ENCODE measurements at regions not wholly inside any gene's neighbourhood (a gene's known extent, or its start where the extent isn't known, plus 50 kb on each side); places are given as distances from the start of the nearest gene placed in this dataset.
A peak's percentile ranks its signal among the peaks of the same experiment; 100 is the strongest.

- Histone ChIP-seq H3K27ac (ENCODE audit: low read depth, low read length, poor library complexity, severe bottlenecking) (peak overlapping the region; percentile 73), H3K9me3 (ENCODE audit: low read depth, low read length, poor library complexity, severe bottlenecking) (peaks cover 6% of the 10 kb centered on the region), H3K4me1 (ENCODE audit: insufficient read depth, low read length, poor library complexity, severe bottlenecking) (peaks cover 12% of the 10 kb centered on the region), H3K27me3 (replicated peaks; ENCODE audit: insufficient read depth, low read depth, low read length, poor library complexity) (no peaks in the 10 kb centered on the region), H3K4me3 (ENCODE audit: low read depth, low read length, poor library complexity, severe bottlenecking) (peak overlapping the region; percentile 13), H3K36me3 (ENCODE audit: insufficient read depth, low read length, poor library complexity, severe bottlenecking) (no peaks in the 10 kb centered on the region)
- TF ChIP-seq CTCF (conservative IDR thresholded peaks at IDR 0.05; ENCODE audit: low read depth, low read length) (no peak), EZH2 (IDR thresholded peaks at IDR 0.05; ENCODE audit: borderline replicate concordance, low read depth, low read length, poor library complexity, severe bottlenecking) (no peak)
- no TSS peak for BruUV-seq (replicated peaks)
- CTCF ChIA-PET: interaction anchor here (0.6 to 1.1 kb wide), 3 partner anchors 332 to 891 kb away, joined by 3 to 6 read pairs (median 5); no protein-coding TSS in a partner anchor
- POLR2A ChIA-PET (ENCODE audit: low non-redundant PET): no interaction called here
- peak; percentile 53 for DNase-seq (ENCODE audit: low spot score)
- intact Hi-C loops (cut with micrococcal nuclease; ENCODE audit: unreplicated experiment): loop anchor here (2.0 to 5.0 kb wide), 6 partner anchors 248 to 1731 kb away; no protein-coding TSS in a partner anchor
These were observed 81.7 kb upstream of the FAM98A start for GRCh38 chr2:33680644-33681363.

- H3K27me3 ChIP-seq (replicated peaks; ENCODE audit: insufficient read depth, low read depth, low read length, poor library complexity): no peaks in the 10 kb centered on the region
- peaks cover 21% of the 10 kb centered on the region for H3K4me1 ChIP-seq (ENCODE audit: insufficient read depth, low read length, poor library complexity, severe bottlenecking)
- no peak overlapping the region for H3K27ac ChIP-seq (ENCODE audit: low read depth, low read length, poor library complexity, severe bottlenecking)
- BruUV-seq (replicated peaks): no TSS peak
- no peak overlapping the region for H3K4me3 ChIP-seq (ENCODE audit: low read depth, low read length, poor library complexity, severe bottlenecking)
- CTCF ChIA-PET: no interaction called here
- no peak for TF ChIP-seq EZH2 (IDR thresholded peaks at IDR 0.05; ENCODE audit: borderline replicate concordance, low read depth, low read length, poor library complexity, severe bottlenecking)
- H3K9me3 ChIP-seq (ENCODE audit: low read depth, low read length, poor library complexity, severe bottlenecking): no peaks in the 10 kb centered on the region
- intact Hi-C loops (cut with micrococcal nuclease; ENCODE audit: unreplicated experiment): no loop called here
- POLR2A ChIA-PET (ENCODE audit: low non-redundant PET): no interaction called here
- DNase-seq (ENCODE audit: low spot score): no peak
- no peaks in the 10 kb centered on the region for H3K36me3 ChIP-seq (ENCODE audit: insufficient read depth, low read length, poor library complexity, severe bottlenecking)
These were observed 79.3 kb upstream of the FAM98A start for GRCh38 chr2:33678436-33678835.

- no peaks in the 10 kb centered on the region for H3K27me3 ChIP-seq (replicated peaks; ENCODE audit: insufficient read depth, low read depth, low read length, poor library complexity)
- DNase-seq (ENCODE audit: low spot score): peak; percentile 36
- ChIA-PET CTCF (interaction anchor here (0.5 to 1.0 kb wide), 4 partner anchors 58 to 1737 kb away, joined by 3 to 6 read pairs (median 4); no protein-coding TSS in a partner anchor), POLR2A (ENCODE audit: low non-redundant PET) (no interaction called here)
- intact Hi-C loops (cut with micrococcal nuclease; ENCODE audit: unreplicated experiment): loop anchor here (5.0 kb wide), 2 partner anchors 423 to 1063 kb away; no protein-coding TSS in a partner anchor
- H3K4me1 ChIP-seq (ENCODE audit: insufficient read depth, low read length, poor library complexity, severe bottlenecking): peaks cover 9% of the 10 kb centered on the region
- no peaks in the 10 kb centered on the region for H3K9me3 ChIP-seq (ENCODE audit: low read depth, low read length, poor library complexity, severe bottlenecking)
- no peaks in the 10 kb centered on the region for H3K36me3 ChIP-seq (ENCODE audit: insufficient read depth, low read length, poor library complexity, severe bottlenecking)
- H3K4me3 ChIP-seq (ENCODE audit: low read depth, low read length, poor library complexity, severe bottlenecking): no peak overlapping the region
- BruUV-seq (replicated peaks): no TSS peak
- TF ChIP-seq CTCF (conservative IDR thresholded peaks at IDR 0.05; ENCODE audit: low read depth, low read length): peak; percentile 65
- no peak for TF ChIP-seq EZH2 (IDR thresholded peaks at IDR 0.05; ENCODE audit: borderline replicate concordance, low read depth, low read length, poor library complexity, severe bottlenecking)
- H3K27ac ChIP-seq (ENCODE audit: low read depth, low read length, poor library complexity, severe bottlenecking): no peak overlapping the region
These were observed 74.8 kb upstream of the FAM98A start for GRCh38 chr2:33673937-33674336.
